A673 (cell line): ENCODE measurements at regions not wholly inside any gene's neighbourhood (a gene's known extent, or its start where the extent isn't known, plus 50 kb on each side); places are given as distances from the start of the nearest gene placed in this dataset.

Experiments used
- BruUV-seq: library from RNA; stranded (reverse); fragments of 400-500 nt; replicated peaks from 2 replicates; lab custom pipeline; 2021; lab: Mats Ljungman, UMichigan
- CTCF ChIA-PET: fragments of 300-600 bp; sonication (Branson Sonifier 250); formaldehyde crosslinking; loops from one replicate; lab custom pipeline; 2022; ENCODE audit warnings: antibody characterized with exemption; lab: Charles Lee
- POLR2A ChIA-PET: fragments of 300-600 bp; sonication (Branson Sonifier 250); formaldehyde crosslinking; loops from one replicate; lab custom pipeline; 2022; ENCODE audit warnings: antibody characterized with exemption; ENCODE audit not compliant: low non-redundant PET; lab: Charles Lee
- DNase-seq: peaks from one replicate; pipeline ENCODE4 v3.0.0-alpha.2; 2015; ENCODE audit warnings: low spot score
- H3K27ac ChIP-seq: fragments of 200-600 bp; sonication (generic); 2 replicates; pipeline ENCODE4 v1.5.1; 2016; ENCODE audit warnings: mixed run types, low read depth, mild to moderate bottlenecking, mixed read lengths, antibody characterized with exemption, low read length; ENCODE audit not compliant: poor library complexity, severe bottlenecking
- H3K27me3 ChIP-seq: fragments of 200-600 bp; sonication (generic); replicated peaks from 2 replicates; pipeline ENCODE4 v1.6.1; 2017; ENCODE audit warnings: mixed run types, low read depth, mild to moderate bottlenecking, mixed read lengths, antibody characterized with exemption, low read length; ENCODE audit not compliant: insufficient read depth, poor library complexity
- H3K36me3 ChIP-seq: fragments of 200-600 bp; sonication (generic); 2 replicates; pipeline ENCODE4 v1.6.1; 2016; ENCODE audit warnings: mixed run types, mild to moderate bottlenecking, mixed read lengths, antibody characterized with exemption, low read length; ENCODE audit not compliant: insufficient read depth, poor library complexity, severe bottlenecking
- H3K4me1 ChIP-seq: fragments of 200-600 bp; sonication (generic); 2 replicates; pipeline ENCODE4 v1.6.1; 2017; ENCODE audit warnings: mixed run types, mild to moderate bottlenecking, mixed read lengths, antibody characterized with exemption, low read length; ENCODE audit not compliant: insufficient read depth, poor library complexity, severe bottlenecking
- H3K4me3 ChIP-seq: fragments of 200-600 bp; sonication (generic); 2 replicates; pipeline ENCODE4 v1.5.1; 2016; ENCODE audit warnings: low read depth, mixed run types, mild to moderate bottlenecking, mixed read lengths, low read length; ENCODE audit not compliant: poor library complexity, severe bottlenecking
- H3K9me3 ChIP-seq: fragments of 200-600 bp; sonication (generic); 2 replicates; pipeline ENCODE4 v1.6.1; 2016; ENCODE audit warnings: mixed run types, low read depth, mild to moderate bottlenecking, mixed read lengths, antibody characterized with exemption, low read length; ENCODE audit not compliant: poor library complexity, severe bottlenecking
- CTCF ChIP-seq: fragments of 300-800, 200-600 bp; sonication (generic); conservative IDR thresholded peaks from 2 replicates; pipeline ENCODE4 v1.5.1; 2017; ENCODE audit warnings: low read depth, mild to moderate bottlenecking, antibody characterized with exemption, low read length, moderate library complexity, mixed read lengths
- EZH2 ChIP-seq: fragments of 200-600 bp; sonication (generic); IDR thresholded peaks from 2 replicates; pipeline ENCODE4 v1.6.1; 2017; ENCODE audit warnings: borderline replicate concordance, low read depth, mild to moderate bottlenecking, mixed read lengths, antibody characterized with exemption, low read length; ENCODE audit not compliant: poor library complexity, severe bottlenecking
- intact Hi-C: fragments of 100-400 bp; cut with micrococcal nuclease; formaldehyde crosslinking; loops from one replicate; pipeline ENCODE4 v1.10.0; 2022; ENCODE audit not compliant: unreplicated experiment

DNA sequence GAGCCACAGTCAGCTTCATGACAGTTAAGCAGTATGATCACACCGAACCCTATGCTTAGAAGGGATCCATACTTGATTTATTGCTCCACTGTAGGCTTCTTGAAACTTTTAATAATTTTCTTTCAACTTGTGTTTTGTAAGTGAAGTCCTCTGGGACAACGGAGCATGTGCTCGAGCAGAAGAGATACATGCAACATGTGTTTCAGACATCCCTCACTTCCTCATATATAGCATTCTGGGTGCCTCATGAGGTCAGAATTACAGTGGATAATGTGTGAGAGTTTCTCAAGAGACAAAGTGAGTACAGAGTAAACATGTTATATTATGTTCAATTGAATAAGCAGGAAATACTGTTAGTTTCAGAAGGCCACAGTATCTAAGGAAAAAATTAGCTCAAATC is 893.2 kb downstream of the FAT4 start:
- H3K27me3 ChIP-seq = no peaks in the 10 kb centered on the region
- CTCF ChIA-PET = no interaction called here
- H3K9me3 ChIP-seq = peaks cover 5% of the 10 kb centered on the region
- BruUV-seq = no TSS peak
- intact Hi-C loops = no loop called here
- H3K4me3 ChIP-seq = no peak overlapping the region
- DNase-seq = no peak
- POLR2A ChIA-PET = interaction anchor here (0.6 kb wide), 1 partner anchor 324 kb away, joined by 3 read pairs; no protein-coding TSS in a partner anchor
- H3K36me3 ChIP-seq = no peaks in the 10 kb centered on the region
- TF ChIP-seq CTCF = no peak
- TF ChIP-seq EZH2 = no peak
- no peak overlapping the region for H3K27ac ChIP-seq
- H3K4me1 ChIP-seq = no peaks in the 10 kb centered on the region

GRCh38 chr4:126209147-126209546 is 894.4 kb downstream of the FAT4 start:
- no peak overlapping the region for H3K27ac ChIP-seq
- BruUV-seq = no TSS peak
- H3K36me3 ChIP-seq = no peaks in the 10 kb centered on the region
- ChIA-PET CTCF (no interaction called here), POLR2A (no interaction called here)
- DNase-seq = no peak
- H3K4me3 ChIP-seq = no peak overlapping the region
- H3K4me1 ChIP-seq = no peaks in the 10 kb centered on the region
- no peak for TF ChIP-seq CTCF
- TF ChIP-seq EZH2 = no peak
- no peaks in the 10 kb centered on the region for H3K27me3 ChIP-seq
- peaks cover 5% of the 10 kb centered on the region for H3K9me3 ChIP-seq
- intact Hi-C loops = no loop called here

DNA sequence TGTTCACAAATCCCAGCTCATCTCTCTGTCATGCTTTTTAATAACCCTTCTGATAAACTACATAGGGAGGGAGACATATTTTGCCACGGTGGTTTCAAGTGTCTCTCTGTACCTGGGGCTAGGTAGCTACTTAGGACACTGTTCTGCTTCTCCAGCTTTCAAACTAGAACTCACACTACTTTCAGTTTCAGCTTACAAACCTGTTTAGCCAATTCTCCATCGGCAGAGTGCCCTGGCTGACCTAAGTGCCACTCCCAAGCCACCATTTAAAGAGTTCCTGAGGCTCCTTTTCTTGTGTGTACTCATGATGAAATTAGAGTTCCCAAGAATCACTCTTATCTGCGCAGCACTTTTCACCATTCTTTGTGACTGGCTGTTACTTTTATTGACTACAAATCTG is 899.2 kb downstream of the FAT4 start:
- CTCF ChIA-PET = no interaction called here
- H3K27me3 ChIP-seq = no peaks in the 10 kb centered on the region
- no peak overlapping the region for H3K4me3 ChIP-seq
- BruUV-seq = no TSS peak
- POLR2A ChIA-PET = no interaction called here
- no peak overlapping the region for H3K27ac ChIP-seq
- DNase-seq = no peak
- H3K36me3 ChIP-seq = no peaks in the 10 kb centered on the region
- no peaks in the 10 kb centered on the region for H3K4me1 ChIP-seq
- TF ChIP-seq EZH2 = no peak
- no peak for TF ChIP-seq CTCF
- intact Hi-C loops = no loop called here
- H3K9me3 ChIP-seq = no peaks in the 10 kb centered on the region
